Right lobe of liver (tissue), 4 donors: ENCODE measurements at regions not wholly inside any gene's neighbourhood (a gene's known extent, or its start where the extent isn't known, plus 50 kb on each side); places are given as distances from the start of the nearest gene placed in this dataset.

Source experiments
- POLR2A ChIP-seq: fragments of 450-650 bp; IDR thresholded peaks from one replicate; pipeline ENCODE4 v1.6.1; 2017; ENCODE audit warnings: antibody characterized with exemption, mild to moderate bottlenecking
- TF ChIP-seq, protein P1 (sequence below), 4 donors: fragments of 200-600 bp in 3 of 4; fragments of 450-650 bp in 1 of 4; IDR thresholded peaks; one replicate each; pipeline versions ENCODE4 v1.5.1 to v1.8.0; 2016 to 2022; ENCODE audit warnings: antibody characterized with exemption in 4 of 4, mild to moderate bottlenecking in 2 of 4
- donor health status: DM: no; HTN: no; CAD: no.
- donor health status: DM: no; HTN: no; CAD: no.
- donor health status: DM: no; HTN: yes; CAD: no.

DNA sequence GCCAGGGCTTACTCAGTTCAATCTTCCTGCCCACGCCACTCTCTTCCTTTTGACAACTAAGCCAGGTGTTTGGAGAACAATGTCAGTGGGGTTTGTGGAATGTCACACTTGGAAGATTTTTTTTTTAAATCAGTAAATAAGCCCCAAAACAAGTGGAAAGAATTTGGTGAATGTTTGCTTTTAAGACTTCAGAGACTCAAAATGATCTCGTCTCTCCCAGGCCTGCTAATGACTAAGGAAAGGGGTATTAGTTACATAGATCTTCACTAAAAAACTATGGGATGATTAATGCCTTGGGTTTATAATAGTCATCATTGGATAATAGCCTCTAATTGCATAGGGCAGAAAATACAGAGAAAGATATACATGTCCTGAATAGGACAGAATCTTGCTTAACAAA, 166.4 kb downstream of the DMRT2 start:
- TF ChIP-seq, protein P1, sequence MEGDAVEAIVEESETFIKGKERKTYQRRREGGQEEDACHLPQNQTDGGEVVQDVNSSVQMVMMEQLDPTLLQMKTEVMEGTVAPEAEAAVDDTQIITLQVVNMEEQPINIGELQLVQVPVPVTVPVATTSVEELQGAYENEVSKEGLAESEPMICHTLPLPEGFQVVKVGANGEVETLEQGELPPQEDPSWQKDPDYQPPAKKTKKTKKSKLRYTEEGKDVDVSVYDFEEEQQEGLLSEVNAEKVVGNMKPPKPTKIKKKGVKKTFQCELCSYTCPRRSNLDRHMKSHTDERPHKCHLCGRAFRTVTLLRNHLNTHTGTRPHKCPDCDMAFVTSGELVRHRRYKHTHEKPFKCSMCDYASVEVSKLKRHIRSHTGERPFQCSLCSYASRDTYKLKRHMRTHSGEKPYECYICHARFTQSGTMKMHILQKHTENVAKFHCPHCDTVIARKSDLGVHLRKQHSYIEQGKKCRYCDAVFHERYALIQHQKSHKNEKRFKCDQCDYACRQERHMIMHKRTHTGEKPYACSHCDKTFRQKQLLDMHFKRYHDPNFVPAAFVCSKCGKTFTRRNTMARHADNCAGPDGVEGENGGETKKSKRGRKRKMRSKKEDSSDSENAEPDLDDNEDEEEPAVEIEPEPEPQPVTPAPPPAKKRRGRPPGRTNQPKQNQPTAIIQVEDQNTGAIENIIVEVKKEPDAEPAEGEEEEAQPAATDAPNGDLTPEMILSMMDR (IDR thresholded peaks at IDR 0.05): no peak
- TF ChIP-seq POLR2A: no peak
